ENCODE measurements at regions not wholly inside any gene's neighbourhood (a gene's known extent, or its start where the extent isn't known, plus 50 kb on each side); places are given as distances from the start of the nearest gene placed in this dataset.

DNA sequence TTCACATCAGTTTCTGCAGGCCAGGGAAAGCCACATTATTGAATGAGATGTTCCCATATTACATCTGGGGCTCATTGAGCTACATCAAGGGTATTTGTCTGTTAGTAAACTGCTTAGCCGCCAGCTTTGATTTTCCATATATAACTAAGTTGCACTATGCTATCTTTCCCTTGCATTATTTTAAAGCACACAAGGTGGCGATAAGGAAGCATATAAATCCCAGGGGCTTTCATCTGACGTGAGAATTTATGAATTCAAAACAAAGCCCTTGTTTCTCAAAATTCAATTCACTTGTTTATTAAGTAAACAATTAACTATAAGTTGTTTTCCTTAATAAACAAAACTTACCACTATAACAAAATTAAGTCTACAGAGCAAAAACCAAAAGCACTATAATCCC is 334.1 kb upstream of the TPK1 start:
- TF ChIP-seq, protein P1, sequence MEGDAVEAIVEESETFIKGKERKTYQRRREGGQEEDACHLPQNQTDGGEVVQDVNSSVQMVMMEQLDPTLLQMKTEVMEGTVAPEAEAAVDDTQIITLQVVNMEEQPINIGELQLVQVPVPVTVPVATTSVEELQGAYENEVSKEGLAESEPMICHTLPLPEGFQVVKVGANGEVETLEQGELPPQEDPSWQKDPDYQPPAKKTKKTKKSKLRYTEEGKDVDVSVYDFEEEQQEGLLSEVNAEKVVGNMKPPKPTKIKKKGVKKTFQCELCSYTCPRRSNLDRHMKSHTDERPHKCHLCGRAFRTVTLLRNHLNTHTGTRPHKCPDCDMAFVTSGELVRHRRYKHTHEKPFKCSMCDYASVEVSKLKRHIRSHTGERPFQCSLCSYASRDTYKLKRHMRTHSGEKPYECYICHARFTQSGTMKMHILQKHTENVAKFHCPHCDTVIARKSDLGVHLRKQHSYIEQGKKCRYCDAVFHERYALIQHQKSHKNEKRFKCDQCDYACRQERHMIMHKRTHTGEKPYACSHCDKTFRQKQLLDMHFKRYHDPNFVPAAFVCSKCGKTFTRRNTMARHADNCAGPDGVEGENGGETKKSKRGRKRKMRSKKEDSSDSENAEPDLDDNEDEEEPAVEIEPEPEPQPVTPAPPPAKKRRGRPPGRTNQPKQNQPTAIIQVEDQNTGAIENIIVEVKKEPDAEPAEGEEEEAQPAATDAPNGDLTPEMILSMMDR (IDR thresholded peaks at IDR 0.05 in 8 of 11, conservative IDR thresholded peaks at IDR 0.05 in 3 of 11), result no peak
- TF ChIP-seq POLR2A (IDR thresholded peaks at IDR 0.05) (no peak), POLR2AphosphoS5 (IDR thresholded peaks at IDR 0.05) (no peak)
